ENCODE measurements at regions not wholly inside any gene's neighbourhood (a gene's known extent, or its start where the extent isn't known, plus 50 kb on each side); places are given as distances from the start of the nearest gene placed in this dataset.

DNA sequence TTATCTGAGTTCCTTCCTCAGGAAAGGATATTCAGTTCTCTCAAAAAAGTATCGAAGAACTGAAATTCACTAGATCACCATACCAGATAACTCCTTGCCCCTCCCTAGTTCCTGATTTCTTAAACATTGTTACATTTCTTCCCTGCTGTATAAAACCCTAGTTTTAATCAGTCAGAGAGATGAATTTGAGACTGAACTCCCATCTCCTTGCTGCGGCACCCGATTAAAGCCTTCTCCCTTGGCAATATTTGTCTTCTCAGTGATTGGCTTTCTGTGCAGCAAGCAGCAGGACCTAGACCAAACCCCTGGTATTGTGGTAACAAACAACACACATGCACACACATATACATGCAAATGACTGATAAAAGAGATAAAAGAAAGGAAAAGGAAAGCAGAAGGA lies 1364.6 kb upstream of the GJE1 start:
- Histone ChIP-seq H3K27ac (no peak overlapping the region), H3K4me3 (no peak overlapping the region)
- no peak for DNase-seq (ENCODE audit: low spot score)
- TF ChIP-seq, protein P1, sequence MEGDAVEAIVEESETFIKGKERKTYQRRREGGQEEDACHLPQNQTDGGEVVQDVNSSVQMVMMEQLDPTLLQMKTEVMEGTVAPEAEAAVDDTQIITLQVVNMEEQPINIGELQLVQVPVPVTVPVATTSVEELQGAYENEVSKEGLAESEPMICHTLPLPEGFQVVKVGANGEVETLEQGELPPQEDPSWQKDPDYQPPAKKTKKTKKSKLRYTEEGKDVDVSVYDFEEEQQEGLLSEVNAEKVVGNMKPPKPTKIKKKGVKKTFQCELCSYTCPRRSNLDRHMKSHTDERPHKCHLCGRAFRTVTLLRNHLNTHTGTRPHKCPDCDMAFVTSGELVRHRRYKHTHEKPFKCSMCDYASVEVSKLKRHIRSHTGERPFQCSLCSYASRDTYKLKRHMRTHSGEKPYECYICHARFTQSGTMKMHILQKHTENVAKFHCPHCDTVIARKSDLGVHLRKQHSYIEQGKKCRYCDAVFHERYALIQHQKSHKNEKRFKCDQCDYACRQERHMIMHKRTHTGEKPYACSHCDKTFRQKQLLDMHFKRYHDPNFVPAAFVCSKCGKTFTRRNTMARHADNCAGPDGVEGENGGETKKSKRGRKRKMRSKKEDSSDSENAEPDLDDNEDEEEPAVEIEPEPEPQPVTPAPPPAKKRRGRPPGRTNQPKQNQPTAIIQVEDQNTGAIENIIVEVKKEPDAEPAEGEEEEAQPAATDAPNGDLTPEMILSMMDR (IDR thresholded peaks at IDR 0.05), result no peak

DNA sequence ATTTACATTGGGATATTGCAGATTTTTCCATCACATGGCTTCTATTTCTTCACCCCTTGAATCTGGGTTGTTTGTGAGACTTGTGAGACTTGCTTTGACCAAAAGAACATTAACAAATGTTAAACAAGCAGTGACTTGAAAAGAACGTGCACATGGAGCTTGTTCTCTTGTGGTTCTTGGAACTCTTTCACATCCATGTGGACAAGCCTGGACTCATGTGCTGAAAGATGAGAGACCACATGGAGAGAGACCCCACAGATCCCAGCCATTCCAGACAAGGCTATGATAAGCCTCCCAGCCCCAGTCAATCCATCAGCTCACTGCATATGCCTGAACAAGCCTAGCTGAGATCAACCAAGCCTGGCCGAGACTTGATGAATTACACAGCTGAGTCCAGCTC lies 1365.7 kb upstream of the GJE1 start:
- no peak overlapping the region for H3K27ac ChIP-seq
- TF ChIP-seq, protein P1 (IDR thresholded peaks at IDR 0.05), result no peak
- no peak overlapping the region for H3K4me3 ChIP-seq
- DNase-seq (ENCODE audit: low spot score), result no peak

DNA sequence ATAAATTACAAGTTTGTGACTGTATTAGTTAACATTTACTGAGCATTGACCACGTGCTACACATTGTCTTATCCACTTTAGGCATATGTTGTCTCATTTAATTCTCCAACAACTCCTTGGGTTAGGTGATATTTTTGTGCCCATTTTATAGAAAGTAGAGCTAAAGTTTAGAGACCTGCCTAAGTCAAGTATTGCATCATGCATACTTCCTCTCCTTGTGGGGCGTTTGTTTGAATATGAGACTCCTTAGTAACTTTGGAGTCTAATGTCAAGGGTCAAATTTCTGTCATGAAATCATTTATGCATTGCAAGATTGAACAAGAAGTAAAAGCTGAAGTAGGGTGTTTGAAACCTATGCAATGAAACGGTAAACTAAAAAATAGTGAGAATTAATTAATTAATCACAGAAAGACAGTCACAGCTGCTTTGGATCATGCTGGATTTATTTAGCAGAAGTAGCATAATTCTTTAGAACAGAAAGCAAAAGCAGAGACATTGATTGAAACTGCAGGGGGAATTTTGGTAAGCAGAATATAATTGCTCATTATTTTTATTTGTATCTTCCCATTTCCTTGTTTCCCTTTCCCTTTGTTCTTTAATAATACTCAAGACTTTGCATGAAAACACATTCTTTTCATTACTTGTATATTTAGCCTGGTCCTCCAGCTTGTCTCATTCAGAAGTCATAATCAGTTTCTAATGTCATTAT lies 1374.4 kb upstream of the GJE1 start:
- TF ChIP-seq, protein P1 (IDR thresholded peaks at IDR 0.05), result no peak
- Histone ChIP-seq H3K4me3 (no peak overlapping the region), H3K27ac (no peak overlapping the region)
- DNase-seq (ENCODE audit: low spot score), result no peak

DNA sequence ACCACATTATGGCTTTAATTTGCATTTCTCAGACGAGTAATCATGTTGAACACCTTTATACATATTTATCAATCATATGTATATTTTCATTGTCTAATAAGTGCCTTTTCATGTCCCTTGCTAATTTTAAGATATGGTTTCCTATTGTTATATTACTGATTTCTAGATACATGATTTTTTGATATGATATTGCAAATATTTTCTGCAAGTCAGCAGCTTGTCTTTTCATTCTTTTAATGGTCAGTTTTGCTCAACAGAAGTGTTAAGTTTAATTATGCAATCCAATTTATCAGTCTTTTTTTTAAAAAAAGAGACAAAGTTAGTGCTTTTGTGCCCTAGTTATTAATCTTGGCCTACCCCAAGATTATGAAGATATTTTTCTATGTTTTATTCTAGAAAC lies 1377.8 kb upstream of the CITED2 start:
- no peak overlapping the region for H3K4me3 ChIP-seq
- no peak overlapping the region for H3K27ac ChIP-seq
- TF ChIP-seq, protein P1 (IDR thresholded peaks at IDR 0.05), result no peak
- no peak for DNase-seq (ENCODE audit: low spot score)

- TF ChIP-seq, protein P1 (IDR thresholded peaks at IDR 0.05), result no peak
- no peak overlapping the region for H3K27ac ChIP-seq
- H3K4me3 ChIP-seq, result no peak overlapping the region
- no peak for DNase-seq (ENCODE audit: low spot score)
Observed at GRCh38 chr6:140747114-140747513, 1372.7 kb upstream of the CITED2 start.

GRCh38 chr6:140744659-140745320 lies 1370.3 kb upstream of the CITED2 start:
- Histone ChIP-seq H3K4me3 (no peak overlapping the region), H3K27ac (no peak overlapping the region)
- TF ChIP-seq, protein P1 (IDR thresholded peaks at IDR 0.05), result no peak
- no peak for DNase-seq (ENCODE audit: low spot score)

GRCh38 chr6:140736231-140736630 lies 1361.8 kb upstream of the CITED2 start:
- no peak for DNase-seq (ENCODE audit: low spot score)
- H3K27ac ChIP-seq, result no peak overlapping the region
- no peak overlapping the region for H3K4me3 ChIP-seq
- TF ChIP-seq, protein P1 (IDR thresholded peaks at IDR 0.05), result no peak

Measured in coronary artery (tissue), 2 donors.